ENCODE measurements at regions not wholly inside any gene's neighbourhood (a gene's known extent, or its start where the extent isn't known, plus 50 kb on each side); places are given as distances from the start of the nearest gene placed in this dataset.
"Not testable (repeated sequence)": the region's sequence is repeated elsewhere in the genome, so short reads cannot be mapped to it uniquely, and the experiment has no call there.

- no peak overlapping the region for H3K27ac ChIP-seq (ENCODE audit: low read depth in 1 of 2, low read length in 1 of 2)
- H3K4me3 ChIP-seq = no peak overlapping the region
- no peak for TF ChIP-seq CTCF (IDR thresholded peaks at IDR 0.05; ENCODE audit: control extremely low read depth, extremely low read depth)
- H3K4me1 ChIP-seq (ENCODE audit: control insufficient read depth in 5 of 5, insufficient read depth in 5 of 5, low read length in 5 of 5) = peaks cover 0 to 4% (median 0%) of the 10 kb centered on the region in 5 donors
- H3K9me3 ChIP-seq (ENCODE audit: control insufficient read depth in 4 of 4, insufficient read depth in 3 of 4, low read length in 3 of 4) = no peaks in the 10 kb centered on the region
- H3K27me3 ChIP-seq (ENCODE audit: control insufficient read depth in 3 of 3, insufficient read depth in 3 of 3, low read length in 2 of 3) = no peaks in the 10 kb centered on the region
- ATAC-seq (ENCODE audit: insufficient read depth, low FRiP score) (no peak), DNase-seq (no peak)
- no peaks in the 10 kb centered on the region for H3K36me3 ChIP-seq (ENCODE audit: control insufficient read depth in 4 of 4, insufficient read depth in 4 of 4, low read length in 4 of 4)
- 69 to 79% methylated on average over 6 of the region's 6 CpGs for WGBS, 2 donors
- H3K9ac ChIP-seq (ENCODE audit: insufficient read depth in 1 of 2, low read length in 2 of 2) = no peak overlapping the region
Observed at GRCh38 chr13:27348461-27348860, 76.0 kb upstream of the GTF3A start.

GRCh38 chr13:27349458-27349857 lies 75.0 kb upstream of the GTF3A start:
- Histone ChIP-seq H3K4me3 (no peak overlapping the region), H3K9me3 (ENCODE audit: control insufficient read depth in 4 of 4, insufficient read depth in 3 of 4, low read length in 3 of 4) (no peaks in the 10 kb centered on the region), H3K9ac (ENCODE audit: insufficient read depth in 1 of 2, low read length in 2 of 2) (no peak overlapping the region), H3K27me3 (ENCODE audit: control insufficient read depth in 3 of 3, insufficient read depth in 3 of 3, low read length in 2 of 3) (no peaks in the 10 kb centered on the region), H3K36me3 (ENCODE audit: control insufficient read depth in 4 of 4, insufficient read depth in 4 of 4, low read length in 4 of 4) (no peaks in the 10 kb centered on the region), H3K4me1 (ENCODE audit: control insufficient read depth in 5 of 5, insufficient read depth in 5 of 5, low read length in 5 of 5) (peaks cover 0 to 4% (median 0%) of the 10 kb centered on the region in 5 donors), H3K27ac (ENCODE audit: low read depth in 1 of 2, low read length in 1 of 2) (no peak overlapping the region)
- 50 to 64% methylated on average over 3 of the region's 3 CpGs for WGBS, 2 donors
- TF ChIP-seq CTCF (IDR thresholded peaks at IDR 0.05; ENCODE audit: control extremely low read depth, extremely low read depth) = no peak
- peak in 1 of 3 donors; percentile 55 for DNase-seq
- no peak for ATAC-seq (ENCODE audit: insufficient read depth, low FRiP score)

- ATAC-seq (ENCODE audit: insufficient read depth, low FRiP score); H3K27ac ChIP-seq (ENCODE audit: low read depth in 1 of 2, low read length in 1 of 2): not testable (repeated sequence)
- WGBS, 2 donors = 96 to 97% methylated on average over 6 of the region's 6 CpGs
Observed at GRCh38 chr13:27350825-27351224, 73.6 kb upstream of the GTF3A start.

GRCh38 chr13:27352698-27353097 lies 71.7 kb upstream of the GTF3A start:
- Histone ChIP-seq H3K4me1 (ENCODE audit: control insufficient read depth in 5 of 5, insufficient read depth in 5 of 5, low read length in 5 of 5) (peaks cover 0 to 6% (median 0%) of the 10 kb centered on the region in 5 donors), H3K36me3 (ENCODE audit: control insufficient read depth in 4 of 4, insufficient read depth in 4 of 4, low read length in 4 of 4) (no peaks in the 10 kb centered on the region), H3K27ac (ENCODE audit: low read depth in 1 of 2, low read length in 1 of 2) (peak overlapping the region in 1 of 2 donors; percentile 17), H3K9ac (ENCODE audit: insufficient read depth in 1 of 2, low read length in 2 of 2) (no peak overlapping the region), H3K9me3 (ENCODE audit: control insufficient read depth in 4 of 4, insufficient read depth in 3 of 4, low read length in 3 of 4) (no peaks in the 10 kb centered on the region), H3K4me3 (no peak overlapping the region), H3K27me3 (ENCODE audit: control insufficient read depth in 3 of 3, insufficient read depth in 3 of 3, low read length in 2 of 3) (no peaks in the 10 kb centered on the region)
- DNase-seq (no peak), ATAC-seq (ENCODE audit: insufficient read depth, low FRiP score) (no peak)
- WGBS, 2 donors = 69 to 83% methylated on average over 11 of the region's 11 CpGs
- TF ChIP-seq CTCF (IDR thresholded peaks at IDR 0.05; ENCODE audit: control extremely low read depth, extremely low read depth) = no peak

More at GRCh38 chr13:27350825-27351224, 73.6 kb upstream of the GTF3A start:
- not testable (repeated sequence) for H3K4me3 ChIP-seq; H3K4me1 ChIP-seq (ENCODE audit: control insufficient read depth in 5 of 5, insufficient read depth in 5 of 5, low read length in 5 of 5); H3K27me3 ChIP-seq (ENCODE audit: control insufficient read depth in 3 of 3, insufficient read depth in 3 of 3, low read length in 2 of 3); H3K36me3 ChIP-seq (ENCODE audit: control insufficient read depth in 4 of 4, insufficient read depth in 4 of 4, low read length in 4 of 4); H3K9ac ChIP-seq (ENCODE audit: insufficient read depth in 1 of 2, low read length in 2 of 2); DNase-seq; H3K9me3 ChIP-seq (ENCODE audit: control insufficient read depth in 4 of 4, insufficient read depth in 3 of 4, low read length in 3 of 4)
